NCI-H69 (cell line): ENCODE measurements at regions not wholly inside any gene's neighbourhood (a gene's known extent, or its start where the extent isn't known, plus 50 kb on each side); places are given as distances from the start of the nearest gene placed in this dataset.
A peak's percentile ranks its signal among the peaks of the same experiment; 100 is the strongest.

ENCODE experiments used
- DNase-seq: peaks from one replicate; lab custom pipeline; 2025; lab: John Stamatoyannopoulos, UW

DNA sequence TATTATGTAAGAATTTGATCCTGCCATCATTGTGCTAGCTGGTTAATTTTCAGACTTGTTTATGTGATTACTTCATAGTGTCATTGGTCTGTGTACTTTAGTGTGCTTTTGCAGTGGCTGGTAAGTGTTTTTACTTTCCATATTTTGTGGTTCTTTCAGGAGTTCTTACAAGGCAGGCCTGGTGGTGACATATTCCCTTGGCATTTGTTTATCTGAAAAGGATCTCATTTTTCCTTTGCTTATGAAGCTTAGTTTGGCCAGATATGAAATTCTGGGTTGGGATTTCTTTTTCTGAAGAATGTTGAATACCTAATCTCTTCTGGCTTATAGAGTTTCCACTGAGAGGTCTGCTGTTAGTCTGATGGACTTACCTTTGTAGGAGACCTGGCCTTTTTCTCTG, 72.8 kb upstream of the MC4R start:
- no peak for DNase-seq

DNA sequence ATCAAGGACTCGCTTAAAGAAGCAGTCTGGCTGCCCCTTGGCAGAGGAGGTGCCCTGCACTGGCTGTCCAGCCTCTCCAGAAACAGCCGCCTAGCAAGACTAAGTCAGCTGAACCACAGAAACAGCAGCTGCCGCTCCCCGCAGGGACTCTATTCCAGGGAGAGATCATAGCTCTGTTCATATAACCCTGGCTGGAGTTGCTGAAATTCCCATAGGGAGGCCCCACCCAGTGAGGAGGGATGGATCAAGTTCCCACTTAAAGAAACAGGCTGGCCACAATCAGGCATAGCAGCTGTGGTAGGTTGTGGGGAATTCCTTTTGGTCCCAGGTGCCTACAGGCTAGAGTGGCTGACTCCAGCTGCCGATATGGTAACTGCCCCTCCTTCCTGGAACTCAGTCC, 74.2 kb upstream of the MC4R start:
- peak; percentile 98 for DNase-seq

- no peak for DNase-seq
Measured at GRCh38 chr18:60448487-60449267, 76.1 kb upstream of the MC4R start.

GRCh38 chr18:60452421-60452820, 79.8 kb upstream of the MC4R start:
- peak; percentile 75 for DNase-seq

GRCh38 chr18:60466677-60467076, 94.1 kb upstream of the MC4R start:
- DNase-seq, result no peak

DNA sequence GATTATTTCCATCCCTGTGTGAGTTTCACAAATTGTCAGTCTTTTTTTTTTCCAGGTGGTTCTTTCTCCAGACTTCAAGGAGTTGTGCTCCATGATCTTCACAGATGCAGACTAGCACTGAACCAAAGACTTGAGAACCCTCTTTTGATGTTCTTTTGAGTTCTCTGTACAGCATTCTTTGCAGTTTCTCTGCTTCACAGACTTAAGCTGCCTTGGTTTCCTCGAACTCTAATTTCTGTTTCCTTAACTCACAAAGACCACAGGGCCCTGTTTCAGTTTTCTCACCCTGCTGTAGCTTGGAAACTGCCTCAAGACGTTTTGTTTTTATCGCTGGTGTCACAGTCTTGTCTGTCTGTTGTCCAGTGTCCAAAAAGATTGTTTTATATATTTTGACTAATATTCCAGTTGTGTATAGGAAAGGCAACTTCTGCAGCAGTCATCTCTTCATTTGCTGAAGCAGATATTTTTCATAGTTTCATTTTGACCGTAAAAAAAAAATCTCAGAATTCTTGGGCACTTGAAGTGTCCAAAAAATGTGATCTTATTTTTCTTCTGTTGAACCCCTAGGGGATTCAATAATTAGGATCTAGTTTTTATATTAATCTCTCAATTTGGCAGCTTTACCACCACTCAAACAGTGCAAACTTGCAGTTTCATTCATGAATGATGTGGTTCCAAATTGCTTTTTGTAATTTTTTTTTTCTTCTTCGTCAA, 97.0 kb upstream of the MC4R start:
- DNase-seq, result peak; percentile 34

- DNase-seq, result peak; percentile 66
Measured at GRCh38 chr18:60471652-60472051, 99.1 kb upstream of the MC4R start.

DNA sequence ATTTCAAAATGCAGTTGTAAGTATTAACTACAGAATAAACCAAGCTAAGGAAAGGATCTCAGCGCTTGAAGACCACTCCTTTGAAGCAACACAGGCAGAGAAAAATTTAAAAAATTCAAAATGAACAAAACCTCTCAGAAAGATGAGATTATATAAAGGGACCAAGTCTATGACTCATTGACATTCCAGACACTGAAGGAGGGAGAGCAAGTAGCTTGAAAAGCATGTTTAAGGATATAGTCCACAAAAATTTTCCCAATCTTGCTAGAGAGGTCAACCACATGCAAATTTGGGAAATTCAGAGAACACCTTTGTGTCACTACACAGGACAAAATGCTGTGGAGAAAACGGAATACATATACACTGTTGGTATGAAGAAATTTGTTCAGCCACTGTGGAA, 112.6 kb upstream of the MC4R start:
- no peak for DNase-seq

DNA sequence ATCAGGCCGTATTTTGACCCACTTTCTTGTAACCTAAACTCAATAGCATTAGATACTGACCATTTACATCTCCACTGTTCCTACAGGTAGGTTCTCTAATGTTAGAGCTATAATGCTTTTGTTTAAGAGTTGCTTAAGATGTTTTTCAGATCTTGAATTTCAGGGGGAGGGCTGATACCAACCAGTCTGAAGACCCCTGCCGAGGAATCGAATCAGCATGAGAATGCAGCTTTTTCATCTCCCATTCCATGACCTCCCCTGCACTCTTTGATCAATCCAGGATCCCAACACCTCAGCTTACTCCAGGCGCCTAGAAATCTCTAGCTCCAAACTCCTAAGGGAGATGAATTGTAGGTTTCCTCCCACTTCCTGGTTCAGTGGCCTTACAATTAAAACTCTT, 120.5 kb upstream of the MC4R start:
- peak; percentile 89 for DNase-seq

GRCh38 chr18:60499675-60500074, 127.1 kb upstream of the MC4R start:
- DNase-seq, result peak; percentile 17

- no peak for DNase-seq
Measured at GRCh38 chr18:60500960-60501359, 128.4 kb upstream of the MC4R start.

- DNase-seq, result peak; percentile 24
Measured at GRCh38 chr18:60502591-60502990, 130.0 kb upstream of the MC4R start.

GRCh38 chr18:60503199-60503598, 130.6 kb upstream of the MC4R start:
- no peak for DNase-seq

DNA sequence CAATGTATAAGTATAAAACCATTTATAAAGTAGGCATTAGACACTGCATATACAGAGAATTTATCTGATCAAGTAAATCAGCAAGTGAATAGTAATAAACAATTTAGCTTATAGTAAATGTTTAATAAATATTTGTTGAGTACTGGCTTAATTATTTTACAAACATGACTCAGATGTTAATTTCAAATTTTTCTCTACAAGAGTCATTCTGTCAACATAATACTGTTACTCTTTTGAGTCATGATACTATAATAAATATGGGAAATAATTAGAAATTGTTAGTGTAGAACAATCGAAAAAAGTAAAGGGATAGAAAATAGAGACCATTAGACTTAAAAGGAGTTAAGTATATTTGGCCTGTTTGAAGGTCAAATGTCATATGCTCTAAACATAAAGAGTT, 133.6 kb upstream of the MC4R start:
- DNase-seq, result no peak

DNA sequence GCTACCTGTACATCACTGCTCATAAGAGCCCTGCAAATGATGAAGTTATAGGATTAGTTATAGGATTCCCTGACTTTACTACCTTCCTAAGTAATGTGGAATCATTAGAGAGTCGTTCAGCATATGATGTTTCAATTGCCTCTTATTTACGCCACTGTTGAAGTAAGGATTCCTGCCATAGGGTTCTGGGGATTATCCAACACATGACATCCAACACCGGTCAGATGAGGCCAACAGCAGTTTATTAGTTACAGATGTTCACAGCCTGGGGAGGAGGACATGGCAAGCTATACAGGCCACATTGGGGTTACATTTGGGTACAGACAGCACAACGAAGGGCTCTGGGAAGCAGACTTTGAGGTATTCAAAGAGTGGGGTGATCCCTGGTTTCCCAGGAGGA, 134.1 kb upstream of the MC4R start:
- DNase-seq, result peak; percentile 61

- peak; percentile 95 for DNase-seq
Measured at GRCh38 chr18:60508108-60508507, 135.5 kb upstream of the MC4R start.

- DNase-seq, result peak; percentile 65
Measured at GRCh38 chr18:60534538-60534937, 162.0 kb upstream of the MC4R start.

GRCh38 chr18:60537074-60537473, 164.5 kb upstream of the MC4R start:
- DNase-seq, result no peak

DNA sequence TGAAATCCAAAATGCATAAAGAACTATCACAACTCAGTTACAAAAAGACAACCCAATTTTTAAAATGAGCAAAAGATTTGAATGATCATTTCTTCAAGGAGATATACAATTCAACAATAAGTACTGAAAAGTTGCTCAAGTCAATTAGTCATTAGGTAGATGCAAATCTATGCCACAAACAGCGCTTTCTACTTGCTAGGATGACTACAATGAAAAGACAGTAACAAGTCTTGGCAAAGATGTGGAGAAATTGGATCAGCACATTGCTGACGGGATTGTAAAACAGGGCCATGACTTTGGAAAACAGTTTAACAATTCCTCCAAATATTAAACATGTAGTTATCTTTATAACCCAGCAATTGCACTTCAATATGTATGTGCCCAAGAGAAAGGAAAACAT, 166.3 kb upstream of the MC4R start:
- DNase-seq, result no peak

- DNase-seq, result no peak
Measured at GRCh38 chr18:60541661-60542060, 169.1 kb upstream of the MC4R start.

DNA sequence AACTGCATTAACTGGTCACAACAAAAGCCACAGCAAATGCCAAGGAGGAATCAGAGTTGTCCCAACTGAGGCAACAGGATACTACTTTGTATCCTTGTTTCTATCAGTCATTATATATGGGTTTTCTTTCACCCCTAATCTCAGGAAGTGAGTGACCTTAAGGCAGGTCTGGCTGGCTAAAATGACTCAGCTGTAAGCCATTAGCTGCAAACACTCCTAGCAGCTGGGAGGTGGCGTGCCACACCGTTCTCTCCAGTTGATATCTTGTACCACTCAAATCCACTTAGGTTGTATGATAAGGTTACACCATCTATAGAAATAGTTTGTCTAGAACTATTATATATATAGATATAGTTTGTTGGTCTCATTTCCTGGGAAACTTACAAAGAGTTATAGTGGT, 171.1 kb upstream of the MC4R start:
- peak; percentile 37 for DNase-seq

DNA sequence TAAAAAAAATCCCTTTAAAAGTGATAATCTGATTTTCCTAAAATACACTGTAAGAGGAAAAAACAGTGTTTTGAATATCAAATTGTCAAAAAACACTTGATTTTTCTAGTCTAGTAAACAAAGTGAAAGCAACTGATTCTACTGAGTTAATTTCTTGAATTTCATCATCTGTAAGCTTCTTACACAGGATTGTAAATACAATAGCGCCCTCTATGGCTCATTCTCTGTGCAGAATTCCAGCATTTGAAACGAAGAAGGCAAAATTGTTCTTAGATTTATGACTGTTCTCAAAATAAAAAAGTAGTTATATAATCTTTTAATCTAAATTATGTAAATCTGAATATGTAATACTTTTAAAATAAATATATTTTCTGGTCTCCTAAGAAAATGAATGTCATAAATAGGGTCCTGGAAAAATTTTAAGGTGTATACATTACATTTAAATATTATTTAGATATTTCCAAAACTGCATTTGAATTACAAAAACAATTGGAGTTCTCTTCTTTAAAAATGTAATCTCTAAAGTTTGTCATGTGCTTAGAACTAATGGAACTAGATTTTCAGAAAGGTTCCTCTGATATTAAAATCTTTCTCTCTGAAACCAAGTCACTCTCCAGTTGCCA, 176.9 kb upstream of the MC4R start:
- DNase-seq, result peak; percentile 95

DNA sequence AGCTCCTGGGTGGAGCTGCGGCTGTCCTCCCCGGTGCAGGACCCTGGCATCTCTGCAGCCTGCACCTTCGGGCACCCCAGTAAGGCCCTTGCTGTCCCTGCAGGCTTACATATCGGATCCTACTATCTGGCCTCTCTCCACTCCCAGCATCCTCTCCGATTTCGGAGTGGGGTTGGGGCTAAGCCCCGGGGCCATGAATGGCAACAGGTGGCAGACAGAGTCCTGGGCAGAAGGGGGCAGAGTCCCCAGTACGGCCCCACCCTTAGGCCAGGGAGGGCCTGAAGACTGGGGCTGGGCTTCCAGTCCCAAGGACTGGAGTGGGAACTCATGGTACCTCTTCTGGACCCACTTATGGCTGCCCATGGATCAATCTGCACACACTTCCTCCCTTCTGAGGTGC, 180.4 kb upstream of the MC4R start:
- no peak for DNase-seq
